ENCODE measurements at regions not wholly inside any gene's neighbourhood (a gene's known extent, or its start where the extent isn't known, plus 50 kb on each side); places are given as distances from the start of the nearest gene placed in this dataset.

DNA sequence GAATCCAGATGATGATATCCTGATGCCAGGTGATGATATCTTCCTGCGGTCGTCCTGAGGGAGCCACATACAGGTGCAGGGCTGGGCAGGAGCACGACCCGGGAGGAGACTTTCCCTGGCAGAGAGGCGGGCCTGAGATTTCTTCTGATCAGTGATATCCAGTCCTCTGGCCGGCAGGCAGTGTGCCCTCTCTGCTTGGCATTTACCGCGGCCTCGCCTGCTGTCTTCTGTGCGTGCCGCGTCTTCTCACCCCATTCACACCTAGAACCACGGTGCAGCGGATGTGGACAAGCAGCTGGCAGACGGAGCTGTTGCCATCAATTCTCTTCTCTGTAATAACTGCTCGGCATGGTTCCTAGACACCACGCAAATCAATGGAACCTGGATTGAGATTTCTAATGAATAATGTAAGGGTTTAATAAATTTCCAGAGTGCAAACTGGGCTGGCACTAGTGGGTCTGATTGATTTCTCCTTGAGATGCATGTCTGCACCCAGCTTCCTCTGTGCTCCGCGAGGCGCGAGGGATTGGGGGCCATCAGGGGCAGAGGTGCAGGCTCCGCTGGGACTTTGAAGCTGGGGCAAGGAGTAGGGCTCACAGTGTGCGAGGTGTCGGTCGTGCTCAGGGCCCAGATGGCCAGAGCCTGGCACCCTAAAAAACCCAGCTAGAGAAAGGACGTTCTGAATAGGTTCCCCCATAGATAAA, 208.9 kb upstream of the HDAC4 start:
- DNase-seq = no peak

GRCh38 chr2:239609162-239609561, 208.3 kb upstream of the HDAC4 start:
- DNase-seq = no peak

DNA sequence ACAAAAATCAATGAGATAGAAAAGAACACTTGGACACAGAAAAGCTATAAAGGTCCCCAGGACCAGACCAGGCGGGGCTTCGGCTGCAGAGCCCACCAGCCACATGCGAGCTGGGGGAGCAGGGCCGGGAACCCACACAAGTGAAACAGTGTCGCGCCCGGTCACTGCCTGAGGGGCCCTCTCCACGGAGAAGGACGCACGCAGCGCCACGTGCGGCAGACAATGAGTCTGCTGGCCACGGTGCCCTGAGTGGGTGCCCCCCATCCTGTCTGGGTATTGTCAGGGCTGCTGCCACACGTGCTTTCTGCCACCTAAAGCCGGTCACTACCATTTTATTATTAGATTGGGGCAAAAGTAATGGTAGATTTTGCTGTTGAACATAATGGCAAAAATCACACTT, 207.9 kb upstream of the HDAC4 start:
- no peak for DNase-seq

- DNase-seq = no peak
Measured at GRCh38 chr2:239608260-239608659, 207.4 kb upstream of the HDAC4 start.

GRCh38 chr2:239607517-239608191, 206.8 kb upstream of the HDAC4 start:
- no peak for DNase-seq

DNA sequence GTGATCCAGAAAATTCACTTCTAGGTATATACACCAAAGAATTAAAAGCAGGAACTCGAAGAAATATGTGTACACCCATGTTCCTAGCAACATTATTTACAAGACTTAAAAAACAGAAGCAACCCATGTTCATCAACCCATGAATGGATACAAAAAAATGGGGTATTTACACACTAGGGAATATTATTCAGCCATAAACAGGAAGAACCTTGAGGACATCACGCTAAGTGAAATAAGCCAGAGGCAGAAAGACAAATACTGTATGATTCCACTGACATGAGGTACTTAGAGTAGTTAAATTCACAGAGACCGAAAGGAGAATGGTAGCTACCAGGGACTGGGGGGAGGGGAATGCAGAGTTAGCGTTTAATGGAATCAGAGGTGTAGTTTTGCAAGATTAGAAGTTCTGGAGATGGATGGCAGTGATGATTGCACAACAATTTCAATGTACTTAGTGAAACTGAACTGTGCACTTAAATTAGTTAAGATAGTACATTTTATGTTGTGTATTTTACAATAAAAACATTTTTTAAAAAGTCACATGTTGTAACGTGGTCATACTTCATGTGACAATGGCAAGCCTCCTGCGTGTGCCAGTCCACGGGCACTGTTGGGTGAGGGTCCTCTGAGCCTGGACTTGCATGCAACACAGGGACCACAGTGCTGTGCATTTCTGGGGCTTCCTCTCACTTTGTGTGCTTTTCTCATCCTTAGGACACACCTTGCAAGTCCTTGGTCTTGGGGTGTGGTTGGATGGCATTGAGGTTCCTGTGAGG, 206.1 kb upstream of the HDAC4 start:
- DNase-seq = no peak

GRCh38 chr2:239605976-239606375, 205.2 kb upstream of the HDAC4 start:
- no peak for DNase-seq

- no peak for DNase-seq
Measured at GRCh38 chr2:239605409-239605808, 204.6 kb upstream of the HDAC4 start.

DNA sequence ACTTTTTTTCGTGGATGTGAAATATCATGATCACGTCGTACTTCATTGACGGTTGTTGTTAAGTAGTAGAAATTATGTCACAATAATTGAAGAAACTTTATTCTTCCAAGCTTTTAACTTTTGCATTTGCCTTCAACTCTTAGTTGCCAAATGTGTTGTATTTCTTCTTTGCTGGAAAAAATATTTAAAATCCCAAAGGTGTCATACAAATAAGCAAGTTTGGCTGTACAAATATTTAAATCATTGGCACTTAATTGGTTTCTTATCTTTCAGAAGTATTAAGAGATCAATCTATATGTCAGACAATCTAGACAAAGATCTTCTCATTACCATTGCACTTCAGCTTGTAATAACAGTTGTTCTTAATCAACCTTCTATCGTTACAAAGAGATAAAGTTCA, 204.0 kb upstream of the HDAC4 start:
- no peak for DNase-seq

DNA sequence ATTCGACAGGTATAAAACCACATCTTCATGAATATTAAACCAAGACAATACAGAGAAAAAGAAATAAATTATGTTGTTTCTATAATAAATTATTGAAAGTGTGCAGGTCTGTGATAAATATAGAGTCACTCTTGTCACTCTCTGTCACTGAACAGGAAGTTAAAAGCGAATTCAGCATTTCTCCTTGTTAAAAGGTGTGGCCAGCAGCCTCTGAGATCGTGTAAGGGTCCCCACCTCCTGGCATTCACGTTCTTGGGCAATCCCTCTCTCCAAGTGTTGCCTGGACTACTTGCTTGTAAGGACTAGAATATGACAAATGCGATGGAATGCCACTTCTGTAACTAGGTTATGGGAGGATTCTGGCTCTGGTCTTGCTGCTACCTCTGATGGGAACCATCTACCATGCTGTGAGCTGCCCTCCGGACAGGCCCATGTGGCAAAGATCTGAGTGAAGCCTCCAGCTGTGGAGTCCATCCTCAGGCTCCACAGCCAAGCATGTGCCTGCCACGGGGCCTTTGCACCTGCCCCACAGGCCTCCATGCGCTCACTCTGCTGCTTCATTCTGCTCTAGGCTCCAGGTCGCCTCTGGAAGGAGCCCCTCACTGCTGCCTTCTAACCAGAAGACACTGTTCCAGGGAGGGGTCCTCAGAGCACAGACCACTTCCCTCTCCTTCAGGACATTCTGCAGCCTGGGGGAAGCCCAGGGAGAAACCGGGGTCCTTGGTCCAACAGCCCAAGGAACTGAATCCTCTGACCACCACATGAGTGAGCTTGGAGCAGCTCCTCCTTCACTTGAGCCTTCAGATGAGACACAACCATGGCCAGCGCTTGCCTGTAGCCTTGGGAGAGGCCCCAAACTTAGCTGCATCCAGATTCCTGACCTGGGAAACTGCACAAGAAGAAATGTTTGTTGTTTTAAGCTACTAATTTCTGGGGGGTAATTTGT, 202.9 kb upstream of the HDAC4 start:
- DNase-seq = no peak

GRCh38 chr2:239602290-239603282, 201.8 kb upstream of the HDAC4 start:
- no peak for DNase-seq

DNA sequence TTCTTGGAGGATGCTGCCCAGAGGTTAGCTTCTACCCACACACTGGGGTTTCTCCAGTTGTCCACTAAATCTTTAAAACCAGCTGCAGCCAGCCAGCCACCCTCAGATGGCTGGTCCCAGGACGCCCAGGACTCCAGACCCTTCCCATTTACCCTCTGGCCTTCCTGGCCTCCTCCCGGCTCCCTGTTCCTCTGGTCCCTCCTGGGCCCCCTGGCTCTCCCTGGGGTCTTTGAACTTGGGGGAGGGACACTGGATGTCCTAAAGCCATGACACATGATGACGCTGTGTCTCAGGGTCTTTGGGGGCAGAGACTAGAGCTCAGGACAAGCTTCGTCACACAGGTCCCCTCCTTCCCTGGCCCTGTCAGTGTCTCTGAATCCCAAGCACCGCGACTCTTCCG, 201.1 kb upstream of the HDAC4 start:
- DNase-seq = no peak

DNA sequence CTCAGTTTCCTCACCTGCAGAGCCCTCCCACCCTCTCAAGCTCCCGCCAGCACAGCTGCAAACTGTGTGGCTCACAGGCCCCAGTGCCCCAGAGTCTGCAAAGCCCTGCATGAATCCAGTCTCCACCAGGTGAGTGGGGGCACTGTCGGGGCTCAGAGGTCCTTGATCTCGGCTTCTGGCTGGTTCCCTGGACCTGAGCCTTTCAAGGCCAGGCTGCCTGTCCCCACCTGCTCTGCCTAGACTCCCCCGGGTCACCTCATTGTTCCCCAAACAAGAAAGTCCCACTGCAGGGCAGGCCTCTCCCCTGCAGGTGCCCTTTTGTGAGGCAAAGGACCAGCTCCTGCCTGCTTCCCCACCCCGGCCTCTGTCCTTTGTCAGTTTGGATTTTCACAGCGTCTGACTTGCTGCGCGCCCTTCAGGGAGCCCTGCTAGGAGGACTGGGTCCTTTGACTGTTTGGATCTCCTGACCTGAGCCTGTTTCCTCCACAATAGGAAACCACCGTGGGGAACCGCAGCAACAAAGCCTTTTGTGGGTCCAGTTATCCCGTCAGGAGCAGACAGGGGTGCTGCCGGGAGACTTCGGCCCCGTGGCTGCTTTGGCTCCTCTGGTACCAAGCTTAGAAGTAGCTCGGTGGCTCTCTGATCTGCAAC, 200.5 kb upstream of the HDAC4 start:
- DNase-seq = no peak

GRCh38 chr2:239600650-239601049, 199.8 kb upstream of the HDAC4 start:
- DNase-seq = no peak

DNA sequence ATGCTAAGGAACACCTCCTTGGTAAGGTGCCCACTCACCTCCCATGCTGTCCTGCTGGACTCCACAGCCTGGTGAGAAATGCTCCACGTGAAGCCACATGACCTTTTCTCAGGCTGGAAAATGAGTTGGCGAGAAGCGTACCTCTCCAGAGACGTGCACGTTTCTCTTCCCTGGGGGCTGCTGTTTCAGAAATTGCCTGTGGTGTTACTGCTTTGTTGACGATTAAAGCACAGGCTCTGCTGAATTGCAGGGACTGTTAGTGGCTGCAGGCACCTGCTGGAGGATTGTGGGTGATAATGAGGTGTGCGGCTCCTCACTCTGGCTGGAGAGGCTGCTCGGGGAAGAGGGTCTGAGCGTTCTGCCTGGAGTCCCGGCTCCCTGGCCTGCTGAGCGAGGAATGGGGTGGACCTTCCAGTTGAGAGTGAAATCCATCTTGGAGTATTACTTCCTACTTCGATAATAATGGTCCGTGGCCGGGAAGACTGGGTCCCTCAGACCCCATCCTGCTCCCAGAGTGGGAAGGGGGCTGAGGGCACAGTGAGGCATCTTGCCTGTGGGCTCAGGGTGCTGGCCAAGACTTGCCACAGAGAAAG, 199.3 kb upstream of the HDAC4 start:
- DNase-seq = no peak

DNA sequence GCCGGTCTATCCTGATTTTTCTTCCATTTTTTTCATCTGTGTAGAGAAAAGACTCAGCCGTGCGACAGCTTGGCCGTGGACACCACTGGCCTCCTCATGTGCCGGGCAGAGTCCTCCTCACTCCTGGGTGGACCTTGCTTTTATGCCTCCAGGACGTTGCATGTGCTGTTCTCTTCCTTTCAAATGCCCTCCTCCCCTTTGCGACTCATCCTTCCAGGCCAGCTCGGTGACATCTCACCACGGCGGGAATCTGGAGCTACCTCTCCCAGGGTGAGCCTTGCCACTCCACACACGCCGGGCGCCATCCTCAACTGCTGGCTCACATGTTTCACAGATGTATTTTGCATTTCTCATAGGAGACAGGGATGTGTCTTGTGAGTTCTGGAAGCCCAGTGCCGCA, 198.5 kb upstream of the HDAC4 start:
- DNase-seq = no peak

DNA sequence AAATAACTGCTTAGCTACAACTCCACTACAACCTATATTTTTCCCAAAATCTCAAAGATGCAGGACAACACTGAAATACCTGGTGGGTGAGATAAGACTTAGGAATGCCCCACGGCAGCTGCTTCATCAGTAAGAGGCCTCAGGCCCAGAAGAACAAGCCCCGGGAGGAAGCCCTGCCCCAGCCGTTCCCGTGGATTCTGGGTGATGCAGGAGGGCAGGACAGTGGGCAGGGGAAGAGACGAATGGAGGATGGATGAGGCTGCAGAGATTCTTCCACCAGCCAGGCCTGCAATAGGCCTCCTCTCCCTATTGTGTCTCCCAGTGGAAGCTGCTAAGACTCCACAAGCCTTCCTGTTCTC, 197.9 kb upstream of the HDAC4 start:
- no peak for DNase-seq

GRCh38 chr2:239598011-239598731, 197.4 kb upstream of the HDAC4 start:
- no peak for DNase-seq

DNA sequence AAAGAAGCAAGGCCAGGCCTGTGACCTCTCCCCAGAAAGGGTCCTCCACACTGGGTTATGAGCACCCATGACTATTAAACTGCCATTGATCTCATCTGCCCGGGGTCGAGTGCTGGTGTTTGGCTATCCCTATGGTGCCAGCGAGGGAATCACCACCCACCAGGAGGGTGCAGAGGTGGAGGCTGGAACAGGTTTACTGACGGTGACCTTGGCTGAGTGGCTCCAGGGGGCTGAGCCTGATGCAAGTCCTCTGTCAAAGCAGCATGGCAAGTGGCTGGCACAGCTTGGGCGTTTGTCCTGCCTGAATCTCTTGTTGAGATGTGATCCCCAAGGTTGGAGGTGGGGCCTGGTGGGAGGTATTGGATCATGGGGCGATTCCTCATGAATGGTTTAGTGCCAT, 196.4 kb upstream of the HDAC4 start:
- DNase-seq = no peak

- no peak for DNase-seq
Measured at GRCh38 chr2:239596792-239597191, 196.0 kb upstream of the HDAC4 start.

All from fibroblast of skin of back (primary cell).